Mucosa of descending colon (tissue), 3 donors: ENCODE measurements at regions not wholly inside any gene's neighbourhood (a gene's known extent, or its start where the extent isn't known, plus 50 kb on each side); places are given as distances from the start of the nearest gene placed in this dataset.

Experiments
- ATAC-seq: fragments of 200-7000 bp; cut with Tn5 transposase; one replicate; pipeline ENCODE4 v1.9.1; 2020; ENCODE audit warnings: mild to moderate bottlenecking, moderate library complexity
- DNase-seq, 3 donors: peaks; one replicate each; pipeline ENCODE4 v3.0.0-alpha.2; 2020
- H3K36me3 ChIP-seq: fragments of 200-600 bp; one replicate; pipeline ENCODE4 v1.8.0; 2021; ENCODE audit warnings: low read depth, mild to moderate bottlenecking
- H3K4me1 ChIP-seq: fragments of 200-600 bp; one replicate; pipeline ENCODE4 v1.8.0; 2021; ENCODE audit warnings: low read depth, mild to moderate bottlenecking
- H3K4me3 ChIP-seq: fragments of 200-600 bp; one replicate; pipeline ENCODE4 v1.8.0; 2021; ENCODE audit warnings: mild to moderate bottlenecking
- H3K9me3 ChIP-seq: fragments of 200-600 bp; one replicate; pipeline ENCODE4 v1.8.0; 2021; ENCODE audit warnings: mild to moderate bottlenecking
- CTCF ChIP-seq: fragments of 200-600 bp; IDR thresholded peaks from one replicate; pipeline ENCODE4 v1.8.0; 2022; ENCODE audit warnings: antibody characterized with exemption, mild to moderate bottlenecking
- intact Hi-C, 2 donors: fragments of 100-400 bp; cut with DNase I in 1 of 2; cut with micrococcal nuclease in 1 of 2; formaldehyde crosslinking; loops; one replicate each; pipeline versions ENCODE4 v1.11.0 to v1.11.1; 2022; cut with DNase I, micrococcal nuclease
- donor health status: DM: no; HTN: no; CAD: no; lungs with moderate emphysema.
- donor health status: DM: no; HTN: no; CAD: no.
- donor health status: DM: no; HTN: yes; CAD: no.

- Histone ChIP-seq H3K4me1 (no peaks in the 10 kb centered on the region), H3K36me3 (no peaks in the 10 kb centered on the region), H3K9me3 (no peaks in the 10 kb centered on the region), H3K4me3 (no peak overlapping the region)
- intact Hi-C loops = no loop called here
- TF ChIP-seq CTCF = no peak
- ATAC-seq (no peak), DNase-seq (no peak)
These were observed 53.2 kb upstream of the EHF start for GRCh38 chr11:34567733-34568132.

DNA sequence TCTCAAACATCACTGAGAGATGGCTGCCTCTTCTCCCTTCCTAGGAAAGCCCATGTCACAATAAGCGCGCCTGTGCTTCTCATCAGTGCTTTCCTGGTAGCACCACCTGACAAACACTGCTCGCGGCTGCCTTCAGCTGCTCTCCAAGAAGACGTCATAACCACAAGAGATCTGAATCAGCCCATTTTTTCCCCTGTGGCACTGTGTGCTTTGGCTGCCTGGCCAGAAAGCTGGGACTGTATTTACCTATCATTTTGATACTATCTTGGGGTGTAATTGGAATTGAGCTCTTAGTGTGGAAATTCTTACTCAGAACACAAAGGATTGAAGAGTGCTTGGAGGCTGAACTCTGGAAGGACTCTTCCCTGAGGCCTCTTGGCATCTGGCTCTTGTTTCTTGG lies 50.3 kb upstream of the EHF start:
- ATAC-seq (no peak), DNase-seq (no peak)
- Histone ChIP-seq H3K4me1 (no peaks in the 10 kb centered on the region), H3K4me3 (no peak overlapping the region), H3K9me3 (no peaks in the 10 kb centered on the region), H3K36me3 (no peaks in the 10 kb centered on the region)
- TF ChIP-seq CTCF = no peak
- intact Hi-C loops = no loop called here
